ENCODE measurements at regions not wholly inside any gene's neighbourhood (a gene's known extent, or its start where the extent isn't known, plus 50 kb on each side); places are given as distances from the start of the nearest gene placed in this dataset.

GRCh38 chr10:104505521-104506042 is 135.5 kb upstream of the SORCS3 start:
- DNase-seq (ENCODE audit: low read depth) = no peak

- no peak for DNase-seq (ENCODE audit: low read depth)
These were observed 131.1 kb upstream of the SORCS3 start for GRCh38 chr10:104509981-104510380.

GRCh38 chr10:104510644-104511043 is 130.4 kb upstream of the SORCS3 start:
- DNase-seq (ENCODE audit: low read depth) = no peak

GRCh38 chr10:104512800-104513199 is 128.3 kb upstream of the SORCS3 start:
- no peak for DNase-seq (ENCODE audit: low read depth)

GRCh38 chr10:104515678-104516199 is 125.4 kb upstream of the SORCS3 start:
- DNase-seq (ENCODE audit: low read depth) = no peak

GRCh38 chr10:104516986-104517385 is 124.1 kb upstream of the SORCS3 start:
- no peak for DNase-seq (ENCODE audit: low read depth)

GRCh38 chr10:104517946-104518345 is 123.1 kb upstream of the SORCS3 start:
- DNase-seq (ENCODE audit: low read depth) = no peak

- no peak for DNase-seq (ENCODE audit: low read depth)
These were observed 122.2 kb upstream of the SORCS3 start for GRCh38 chr10:104518891-104519290.

- DNase-seq (ENCODE audit: low read depth) = no peak
These were observed 120.4 kb upstream of the SORCS3 start for GRCh38 chr10:104520653-104521052.

GRCh38 chr10:104521901-104522694 is 119.0 kb upstream of the SORCS3 start:
- no peak for DNase-seq (ENCODE audit: low read depth)

GRCh38 chr10:104526188-104526587 is 114.9 kb upstream of the SORCS3 start:
- no peak for DNase-seq (ENCODE audit: low read depth)

GRCh38 chr10:104527013-104527412 is 114.1 kb upstream of the SORCS3 start:
- DNase-seq (ENCODE audit: low read depth) = no peak

GRCh38 chr10:104540181-104540580 is 100.9 kb upstream of the SORCS3 start:
- DNase-seq (ENCODE audit: low read depth) = no peak

GRCh38 chr10:104541820-104542219 is 99.3 kb upstream of the SORCS3 start:
- DNase-seq (ENCODE audit: low read depth) = no peak

- DNase-seq (ENCODE audit: low read depth) = no peak
These were observed 94.8 kb upstream of the SORCS3 start for GRCh38 chr10:104546336-104546735.

- DNase-seq (ENCODE audit: low read depth) = no peak
These were observed 94.3 kb upstream of the SORCS3 start for GRCh38 chr10:104546756-104547155.

- DNase-seq (ENCODE audit: low read depth) = no peak
These were observed 93.0 kb upstream of the SORCS3 start for GRCh38 chr10:104548090-104548489.

GRCh38 chr10:104556831-104557230 is 84.3 kb upstream of the SORCS3 start:
- no peak for DNase-seq (ENCODE audit: low read depth)

- no peak for DNase-seq (ENCODE audit: low read depth)
These were observed 83.1 kb upstream of the SORCS3 start for GRCh38 chr10:104557966-104558365.

GRCh38 chr10:104559935-104560334 is 81.2 kb upstream of the SORCS3 start:
- no peak for DNase-seq (ENCODE audit: low read depth)

GRCh38 chr10:104563051-104563450 is 78.0 kb upstream of the SORCS3 start:
- DNase-seq (ENCODE audit: low read depth) = no peak

GRCh38 chr10:104563548-104563947 is 77.5 kb upstream of the SORCS3 start:
- no peak for DNase-seq (ENCODE audit: low read depth)

GRCh38 chr10:104574427-104574826 is 66.7 kb upstream of the SORCS3 start:
- DNase-seq (ENCODE audit: low read depth) = no peak

- no peak for DNase-seq (ENCODE audit: low read depth)
These were observed 66.3 kb upstream of the SORCS3 start for GRCh38 chr10:104574838-104575237.

Measured in GM04504 (cell line).